Large intestine (tissue), 3 donors: ENCODE measurements at regions not wholly inside any gene's neighbourhood (a gene's known extent, or its start where the extent isn't known, plus 50 kb on each side); places are given as distances from the start of the nearest gene placed in this dataset.
"Not testable (repeated sequence)": the region's sequence is repeated elsewhere in the genome, so short reads cannot be mapped to it uniquely, and the experiment has no call there.

Experiments
- DNase-seq, 2 donors: peaks; one replicate each; pipeline versions ENCODE4 v3.0.0 to v3.0.0-alpha.2; 2013
- H3K27ac ChIP-seq: one replicate; pipeline ENCODE4 v1.5.1; 2013; ENCODE audit warnings: low read length
- H3K27me3 ChIP-seq: 2 replicates; pipeline ENCODE4 v1.6.1; 2013; ENCODE audit warnings: low read length; ENCODE audit not compliant: control insufficient read depth, insufficient read depth
- H3K36me3 ChIP-seq: 2 replicates; pipeline ENCODE4 v1.6.1; 2013; ENCODE audit warnings: low read length; ENCODE audit not compliant: control insufficient read depth, insufficient read depth
- H3K4me1 ChIP-seq: one replicate; pipeline ENCODE4 v1.6.1; 2013; ENCODE audit warnings: low read length; ENCODE audit not compliant: control insufficient read depth, insufficient read depth
- H3K4me3 ChIP-seq: one replicate; pipeline ENCODE4 v1.5.1; 2013; ENCODE audit warnings: low read length
- H3K9me3 ChIP-seq: one replicate; pipeline ENCODE4 v1.6.1; 2013; ENCODE audit warnings: mild to moderate bottlenecking, low read depth, low read length, moderate library complexity; ENCODE audit not compliant: control insufficient read depth
- WGBS: methylation state at CpG from one replicate; pipeline ENCODE4 v1.1.5; 2013; ENCODE audit warnings: low lambda C conversion rate; ENCODE audit not compliant: insufficient coverage; 5-methylcytosine and 5-hydroxymethylcytosine counted together

DNA sequence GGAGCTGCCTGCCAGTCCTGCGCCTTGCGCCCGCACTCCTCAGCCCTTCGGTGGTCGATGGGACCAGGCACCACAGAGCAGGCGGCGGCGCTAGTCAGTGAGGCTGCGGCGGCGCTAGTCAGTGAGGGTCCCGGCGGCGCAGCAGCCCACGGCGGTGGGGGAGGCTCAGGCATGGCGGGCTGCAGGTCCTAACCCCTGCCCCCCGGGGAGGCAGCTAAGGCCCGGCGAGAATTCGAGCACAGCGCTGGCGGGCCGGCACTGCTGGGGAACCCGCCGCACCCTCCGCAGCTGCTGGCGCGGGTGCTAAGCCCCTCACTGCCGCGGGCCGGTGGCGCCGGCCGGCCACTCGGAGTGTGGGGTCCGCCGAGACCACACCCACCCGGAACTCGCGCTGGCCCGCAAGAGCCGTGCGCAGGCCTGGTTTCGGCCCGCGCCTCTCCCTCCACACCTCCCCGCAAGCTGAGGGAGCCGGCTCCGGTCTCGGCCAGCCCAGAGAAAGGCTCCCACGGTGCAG is 867.4 kb downstream of the DSC3 start:
- H3K4me3 ChIP-seq = no peak overlapping the region
- no peaks in the 10 kb centered on the region for H3K4me1 ChIP-seq
- H3K27me3 ChIP-seq = no peaks in the 10 kb centered on the region
- peaks cover 11% of the 10 kb centered on the region for H3K9me3 ChIP-seq
- no CpG with 5 or more reads among the region's 52 CpGs for WGBS
- no peak for DNase-seq
- no peaks in the 10 kb centered on the region for H3K36me3 ChIP-seq
- H3K27ac ChIP-seq = no peak overlapping the region

DNA sequence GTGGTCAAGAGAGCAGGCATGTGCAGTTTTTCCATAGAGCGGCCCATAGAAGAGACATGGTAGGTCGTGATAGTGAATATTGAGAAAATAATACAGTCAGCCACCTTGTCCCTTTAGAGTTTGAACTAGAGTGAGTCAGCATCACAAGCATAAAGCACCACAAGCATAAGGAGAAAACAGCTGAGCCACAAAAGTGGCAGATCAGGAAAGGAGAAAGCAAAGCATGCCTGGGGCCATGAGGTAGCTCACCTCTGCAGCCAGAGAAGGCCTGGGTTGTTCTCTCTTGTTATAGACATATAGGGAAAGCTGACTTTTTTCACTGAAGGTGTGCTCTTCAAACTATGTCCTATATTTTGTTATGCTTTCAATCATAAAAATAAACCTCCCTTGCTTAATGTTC is 879.0 kb downstream of the DSC3 start:
- no CpG with 5 or more reads among the region's 2 CpGs for WGBS
- Histone ChIP-seq H3K36me3 (no peaks in the 10 kb centered on the region), H3K9me3 (no peaks in the 10 kb centered on the region), H3K4me1 (no peaks in the 10 kb centered on the region), H3K27ac (no peak overlapping the region), H3K27me3 (no peaks in the 10 kb centered on the region), H3K4me3 (no peak overlapping the region)
- no peak for DNase-seq

GRCh38 chr18:30160124-30160523 is 882.4 kb downstream of the DSC3 start:
- Histone ChIP-seq H3K9me3 (no peaks in the 10 kb centered on the region), H3K27ac (no peak overlapping the region), H3K36me3 (no peaks in the 10 kb centered on the region), H3K4me3 (no peak overlapping the region), H3K4me1 (no peaks in the 10 kb centered on the region), H3K27me3 (no peaks in the 10 kb centered on the region)
- DNase-seq = no peak

GRCh38 chr18:30150586-30151250 is 891.8 kb downstream of the DSC3 start:
- no peaks in the 10 kb centered on the region for H3K4me1 ChIP-seq
- WGBS = no CpG with 5 or more reads among the region's 2 CpGs

DNA sequence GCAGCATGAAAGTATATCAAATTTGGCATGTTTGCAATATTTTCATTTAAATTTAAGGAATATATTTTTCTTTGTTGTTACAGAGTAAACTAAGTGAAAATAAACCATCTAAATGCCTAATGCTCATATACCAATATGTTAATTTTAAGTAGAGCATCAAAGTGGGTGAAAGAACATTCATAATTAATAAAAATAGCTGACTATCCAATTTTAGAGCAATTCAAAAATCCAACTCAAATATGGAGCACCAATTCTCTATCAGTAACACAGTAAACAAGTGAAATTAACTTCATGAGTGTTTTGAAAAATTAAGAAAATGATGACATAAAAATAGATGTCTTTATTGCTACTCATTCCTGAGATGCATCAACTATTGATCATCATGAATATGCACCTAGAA is 893.0 kb downstream of the DSC3 start:
- Histone ChIP-seq H3K4me3 (no peak overlapping the region), H3K4me1 (no peaks in the 10 kb centered on the region), H3K9me3 (no peaks in the 10 kb centered on the region), H3K27ac (no peak overlapping the region), H3K27me3 (no peaks in the 10 kb centered on the region), H3K36me3 (no peaks in the 10 kb centered on the region)
- no peak for DNase-seq

More at GRCh38 chr18:30150586-30151250, 891.8 kb downstream of the DSC3 start:
- no peak for DNase-seq
- Histone ChIP-seq H3K27ac (no peak overlapping the region), H3K9me3 (no peaks in the 10 kb centered on the region), H3K4me3 (no peak overlapping the region), H3K36me3 (no peaks in the 10 kb centered on the region), H3K27me3 (no peaks in the 10 kb centered on the region)

DNA sequence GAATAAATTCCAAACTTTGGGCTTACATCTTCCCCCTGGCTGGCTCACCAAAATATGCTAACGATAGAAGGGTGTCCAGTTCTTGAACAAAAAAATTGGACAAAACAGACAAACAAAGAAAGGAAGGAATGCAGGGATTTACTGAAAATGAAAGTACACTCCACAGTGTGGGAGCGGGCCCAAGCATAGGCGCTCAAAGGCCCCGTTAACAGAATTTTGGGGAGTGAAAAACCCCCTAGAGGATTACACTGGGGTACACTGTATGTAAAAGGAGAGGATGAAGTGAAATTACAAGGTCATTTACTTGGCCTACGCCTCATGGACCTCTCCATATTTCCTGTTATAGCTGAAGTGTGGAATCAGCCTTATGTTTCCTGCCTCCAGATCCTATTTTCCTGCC is 899.7 kb downstream of the DSC3 start:
- H3K27me3 ChIP-seq = no peaks in the 10 kb centered on the region
- no peak overlapping the region for H3K4me3 ChIP-seq
- no peak for DNase-seq
- no peaks in the 10 kb centered on the region for H3K36me3 ChIP-seq
- no CpG with 5 or more reads among the region's 5 CpGs for WGBS
- H3K27ac ChIP-seq = no peak overlapping the region
- no peaks in the 10 kb centered on the region for H3K4me1 ChIP-seq
- no peaks in the 10 kb centered on the region for H3K9me3 ChIP-seq

DNA sequence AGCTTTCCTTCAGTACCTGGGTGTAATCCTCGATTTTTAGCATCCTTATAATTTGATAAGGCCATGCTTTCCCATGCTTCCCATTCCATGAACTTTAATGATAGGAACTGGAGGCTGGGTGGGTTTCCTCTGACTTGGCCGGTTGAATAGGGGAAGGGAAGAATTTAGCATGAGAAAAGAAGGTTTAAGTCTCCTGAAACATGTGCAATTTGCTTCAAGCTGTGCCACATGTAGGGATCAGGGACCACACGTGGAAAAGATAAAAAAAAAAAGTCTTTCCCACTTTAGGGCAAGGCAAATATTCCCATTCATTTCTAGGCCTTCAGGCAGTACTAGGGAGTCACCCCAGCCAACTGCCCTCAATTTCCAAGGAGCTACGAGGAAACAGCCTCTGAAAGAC is 900.3 kb downstream of the DSC3 start:
- H3K9me3 ChIP-seq = no peaks in the 10 kb centered on the region
- H3K27ac ChIP-seq = no peak overlapping the region
- WGBS = 57% methylated on average over 2 of the region's 4 CpGs
- H3K4me3 ChIP-seq = no peak overlapping the region
- no peaks in the 10 kb centered on the region for H3K27me3 ChIP-seq
- H3K36me3 ChIP-seq = no peaks in the 10 kb centered on the region
- no peak for DNase-seq
- H3K4me1 ChIP-seq = no peaks in the 10 kb centered on the region

GRCh38 chr18:30141506-30141905 is 901.0 kb downstream of the DSC3 start:
- not testable (repeated sequence) for H3K36me3 ChIP-seq, H3K9me3 ChIP-seq, H3K4me1 ChIP-seq, H3K4me3 ChIP-seq, DNase-seq, H3K27me3 ChIP-seq, H3K27ac ChIP-seq
- 81% methylated on average over 4 of the region's 5 CpGs for WGBS

- no peak overlapping the region for H3K4me3 ChIP-seq
- no peaks in the 10 kb centered on the region for H3K4me1 ChIP-seq
- H3K27ac ChIP-seq = no peak overlapping the region
- no peaks in the 10 kb centered on the region for H3K27me3 ChIP-seq
- no peak for DNase-seq
- no peaks in the 10 kb centered on the region for H3K36me3 ChIP-seq
- WGBS = 100% methylated on average over 1 of the region's 5 CpGs
- no peaks in the 10 kb centered on the region for H3K9me3 ChIP-seq
Measured at GRCh38 chr18:30139631-30140287, 902.8 kb downstream of the DSC3 start.

- H3K36me3 ChIP-seq = no peaks in the 10 kb centered on the region
- H3K4me1 ChIP-seq = no peaks in the 10 kb centered on the region
- no peak overlapping the region for H3K4me3 ChIP-seq
- no peaks in the 10 kb centered on the region for H3K9me3 ChIP-seq
- no peaks in the 10 kb centered on the region for H3K27me3 ChIP-seq
- WGBS = no CpG with 5 or more reads among the region's 4 CpGs
- no peak for DNase-seq
- no peak overlapping the region for H3K27ac ChIP-seq
Measured at GRCh38 chr18:30135938-30136337, 906.6 kb downstream of the DSC3 start.

- Histone ChIP-seq H3K27me3 (no peaks in the 10 kb centered on the region), H3K4me1 (no peaks in the 10 kb centered on the region), H3K4me3 (no peak overlapping the region), H3K9me3 (no peaks in the 10 kb centered on the region), H3K27ac (no peak overlapping the region), H3K36me3 (no peaks in the 10 kb centered on the region)
- WGBS = 75% methylated on average over 1 of the region's 2 CpGs
- DNase-seq = no peak
Measured at GRCh38 chr18:30134020-30134419, 908.5 kb downstream of the DSC3 start.
